ENCODE measurements at regions not wholly inside any gene's neighbourhood (a gene's known extent, or its start where the extent isn't known, plus 50 kb on each side); places are given as distances from the start of the nearest gene placed in this dataset.

GRCh38 chr18:29137773-29138495 is 961.0 kb upstream of the CDH2 start:
- DNase-seq (ENCODE audit: low read depth) = no peak
- TF ChIP-seq, protein P1, sequence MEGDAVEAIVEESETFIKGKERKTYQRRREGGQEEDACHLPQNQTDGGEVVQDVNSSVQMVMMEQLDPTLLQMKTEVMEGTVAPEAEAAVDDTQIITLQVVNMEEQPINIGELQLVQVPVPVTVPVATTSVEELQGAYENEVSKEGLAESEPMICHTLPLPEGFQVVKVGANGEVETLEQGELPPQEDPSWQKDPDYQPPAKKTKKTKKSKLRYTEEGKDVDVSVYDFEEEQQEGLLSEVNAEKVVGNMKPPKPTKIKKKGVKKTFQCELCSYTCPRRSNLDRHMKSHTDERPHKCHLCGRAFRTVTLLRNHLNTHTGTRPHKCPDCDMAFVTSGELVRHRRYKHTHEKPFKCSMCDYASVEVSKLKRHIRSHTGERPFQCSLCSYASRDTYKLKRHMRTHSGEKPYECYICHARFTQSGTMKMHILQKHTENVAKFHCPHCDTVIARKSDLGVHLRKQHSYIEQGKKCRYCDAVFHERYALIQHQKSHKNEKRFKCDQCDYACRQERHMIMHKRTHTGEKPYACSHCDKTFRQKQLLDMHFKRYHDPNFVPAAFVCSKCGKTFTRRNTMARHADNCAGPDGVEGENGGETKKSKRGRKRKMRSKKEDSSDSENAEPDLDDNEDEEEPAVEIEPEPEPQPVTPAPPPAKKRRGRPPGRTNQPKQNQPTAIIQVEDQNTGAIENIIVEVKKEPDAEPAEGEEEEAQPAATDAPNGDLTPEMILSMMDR (IDR thresholded peaks at IDR 0.05; ENCODE audit: insufficient read depth, low read length) = no peak
- no peak overlapping the region for H3K4me3 ChIP-seq (ENCODE audit: low read depth, low read length)

DNA sequence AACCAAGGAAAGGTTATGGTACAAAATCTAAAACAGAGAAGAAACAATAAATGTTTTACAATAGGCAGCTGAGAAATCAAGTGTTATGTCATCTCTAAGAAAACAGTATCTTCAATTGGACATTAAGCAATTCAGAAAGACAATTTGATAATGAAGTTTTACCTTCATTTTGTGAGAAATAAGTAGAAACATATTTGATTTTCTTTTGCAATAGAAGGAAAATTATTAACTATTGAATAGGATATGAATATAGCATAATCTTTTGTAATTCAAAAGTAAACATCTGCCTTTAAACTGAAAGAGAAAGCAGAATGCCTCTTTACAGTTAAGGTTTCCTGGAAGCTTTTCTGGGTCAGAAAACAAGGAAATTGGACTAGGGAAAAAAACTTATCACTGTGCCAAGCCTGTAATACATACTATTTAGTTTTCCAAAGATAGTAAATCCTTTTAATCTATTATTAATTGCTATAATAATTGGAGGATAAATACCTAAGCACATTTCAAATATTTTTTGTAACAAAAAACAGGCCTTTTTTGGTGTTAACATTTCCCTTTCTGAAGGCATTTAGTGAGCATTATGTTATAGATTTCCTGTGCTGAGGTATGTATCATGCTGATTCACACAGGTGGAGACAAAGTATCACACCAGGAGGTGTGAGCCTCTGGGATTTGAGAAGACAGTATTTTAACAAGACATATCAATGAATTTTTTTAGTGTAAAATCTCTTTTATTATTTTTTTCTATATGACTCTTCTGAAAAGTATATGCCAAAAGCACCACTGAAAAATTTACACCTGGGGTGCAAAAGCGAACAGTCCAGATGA is 947.0 kb upstream of the CDH2 start:
- H3K4me3 ChIP-seq (ENCODE audit: low read depth, low read length) = no peak overlapping the region
- TF ChIP-seq, protein P1 (IDR thresholded peaks at IDR 0.05; ENCODE audit: insufficient read depth, low read length) = no peak
- DNase-seq (ENCODE audit: low read depth) = peak; percentile 38

- TF ChIP-seq, protein P1 (IDR thresholded peaks at IDR 0.05; ENCODE audit: insufficient read depth, low read length) = no peak
- no peak overlapping the region for H3K4me3 ChIP-seq (ENCODE audit: low read depth, low read length)
Measured at GRCh38 chr18:29104671-29105070, 927.7 kb upstream of the CDH2 start.

DNA sequence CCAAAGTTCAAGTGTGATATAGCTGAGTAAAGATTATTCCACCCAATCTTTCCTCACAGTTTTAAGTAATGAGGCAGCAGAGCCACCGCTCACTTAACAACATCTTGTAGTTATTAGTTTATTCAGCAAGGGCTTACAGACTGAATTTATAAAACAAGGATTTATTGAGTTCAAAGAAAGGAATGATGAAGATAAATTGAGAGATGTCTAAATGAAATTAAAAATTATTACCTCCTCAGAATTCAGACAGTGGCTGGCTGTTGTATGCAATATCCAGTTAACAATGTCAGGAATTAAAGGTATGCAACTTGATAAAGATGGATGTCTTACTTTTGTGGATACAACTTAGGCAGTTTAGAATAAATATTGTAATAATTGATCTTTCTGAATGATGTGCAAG is 927.3 kb upstream of the CDH2 start:
- no peak for DNase-seq (ENCODE audit: low read depth)
- TF ChIP-seq, protein P1 (IDR thresholded peaks at IDR 0.05; ENCODE audit: insufficient read depth, low read length) = no peak
- no peak overlapping the region for H3K4me3 ChIP-seq (ENCODE audit: low read depth, low read length)

More at GRCh38 chr18:29104671-29105070, 927.7 kb upstream of the CDH2 start:
- no peak for DNase-seq (ENCODE audit: low read depth)

DNA sequence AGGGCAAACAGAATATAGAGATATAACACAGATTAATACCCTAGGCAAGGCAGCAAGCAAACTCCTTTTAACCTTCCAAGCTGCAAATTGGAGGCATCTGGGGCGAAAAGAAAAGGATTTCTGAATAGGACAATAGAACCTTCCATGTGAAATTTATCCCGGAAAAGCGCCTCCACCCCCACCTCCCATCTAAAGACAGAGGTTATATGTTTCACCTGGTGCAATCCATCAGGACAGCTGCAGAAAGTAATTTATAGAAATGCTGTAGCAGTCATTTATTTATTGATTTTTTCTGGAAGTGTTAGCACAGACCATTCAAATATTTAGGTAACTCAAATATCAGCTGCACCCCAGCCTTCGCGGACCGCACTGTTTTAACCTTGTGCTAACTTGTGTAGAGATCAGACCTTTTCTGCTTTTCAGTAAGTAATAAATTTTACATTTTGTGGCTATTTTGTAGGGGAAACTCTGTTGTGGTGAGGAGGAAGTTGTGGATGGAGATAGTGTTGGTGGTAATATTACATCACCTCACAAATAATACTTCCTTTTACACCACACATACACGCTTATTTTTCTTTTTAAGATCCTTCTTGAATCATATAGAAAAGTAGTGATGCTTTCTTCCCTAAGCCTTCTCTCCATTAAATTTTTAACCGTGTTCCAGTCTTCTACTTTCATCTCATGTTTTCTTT is 919.3 kb upstream of the CDH2 start:
- no peak overlapping the region for H3K4me3 ChIP-seq (ENCODE audit: low read depth, low read length)
- DNase-seq (ENCODE audit: low read depth) = no peak
- TF ChIP-seq, protein P1 (IDR thresholded peaks at IDR 0.05; ENCODE audit: insufficient read depth, low read length) = no peak

GRCh38 chr18:29087616-29088246 is 910.8 kb upstream of the CDH2 start:
- TF ChIP-seq, protein P1 (IDR thresholded peaks at IDR 0.05; ENCODE audit: insufficient read depth, low read length) = no peak
- no peak for DNase-seq (ENCODE audit: low read depth)

More at GRCh38 chr18:29087616-29088246, 910.8 kb upstream of the CDH2 start:
- no peak overlapping the region for H3K4me3 ChIP-seq (ENCODE audit: low read depth, low read length)
